Calu3 (cell line): ENCODE measurements at regions not wholly inside any gene's neighbourhood (a gene's known extent, or its start where the extent isn't known, plus 50 kb on each side); places are given as distances from the start of the nearest gene placed in this dataset.
A peak's percentile ranks its signal among the peaks of the same experiment; 100 is the strongest.

Experiments used
- BruUV-seq: library from RNA; stranded (reverse); fragments of 400-500 nt; replicated peaks from 2 replicates; lab custom pipeline; 2021; lab: Mats Ljungman, UMichigan
- CTCF ChIA-PET: fragments of 300-600 bp; sonication (Branson Sonifier 250); formaldehyde crosslinking; loops from one replicate; lab custom pipeline; 2022; ENCODE audit warnings: antibody characterized with exemption; lab: Charles Lee
- DNase-seq: peaks from one replicate; pipeline ENCODE4 v3.0.0; 2022
- H3K27ac Mint-ChIP-seq: one replicate; pipeline ENCODE4 v1.8.0; 2022; ENCODE audit warnings: mixed read lengths; ENCODE audit not compliant: unreplicated experiment
- H3K27me3 Mint-ChIP-seq: one replicate; pipeline ENCODE4 v1.8.0; 2022; ENCODE audit warnings: mixed read lengths; ENCODE audit not compliant: unreplicated experiment
- H3K36me3 Mint-ChIP-seq: one replicate; pipeline ENCODE4 v1.8.0; 2022; ENCODE audit warnings: mild to moderate bottlenecking, moderate library complexity, mixed read lengths; ENCODE audit not compliant: insufficient read depth, unreplicated experiment
- H3K4me1 Mint-ChIP-seq: one replicate; pipeline ENCODE4 v1.8.0; 2022; ENCODE audit warnings: mild to moderate bottlenecking, low read depth, mixed read lengths; ENCODE audit not compliant: unreplicated experiment
- H3K4me3 Mint-ChIP-seq: one replicate; pipeline ENCODE4 v1.8.0; 2022; ENCODE audit warnings: mild to moderate bottlenecking, low read depth, moderate library complexity, mixed read lengths; ENCODE audit not compliant: unreplicated experiment
- H3K9me3 Mint-ChIP-seq: one replicate; pipeline ENCODE4 v1.8.0; 2022; ENCODE audit warnings: low read depth, mixed read lengths; ENCODE audit not compliant: unreplicated experiment
- intact Hi-C: fragments of 100-400 bp; cut with micrococcal nuclease; formaldehyde crosslinking; loops from one replicate; pipeline ENCODE4 v1.10.0; 2022; ENCODE audit not compliant: unreplicated experiment
- TF ChIP-seq, protein P1 (sequence below): fragments of 200-600 bp; IDR thresholded peaks from one replicate; pipeline ENCODE4 v1.8.0; 2022; ENCODE audit warnings: antibody characterized with exemption; ENCODE audit not compliant: unreplicated experiment

- intact Hi-C loops = no loop called here
- TF ChIP-seq, protein P1, sequence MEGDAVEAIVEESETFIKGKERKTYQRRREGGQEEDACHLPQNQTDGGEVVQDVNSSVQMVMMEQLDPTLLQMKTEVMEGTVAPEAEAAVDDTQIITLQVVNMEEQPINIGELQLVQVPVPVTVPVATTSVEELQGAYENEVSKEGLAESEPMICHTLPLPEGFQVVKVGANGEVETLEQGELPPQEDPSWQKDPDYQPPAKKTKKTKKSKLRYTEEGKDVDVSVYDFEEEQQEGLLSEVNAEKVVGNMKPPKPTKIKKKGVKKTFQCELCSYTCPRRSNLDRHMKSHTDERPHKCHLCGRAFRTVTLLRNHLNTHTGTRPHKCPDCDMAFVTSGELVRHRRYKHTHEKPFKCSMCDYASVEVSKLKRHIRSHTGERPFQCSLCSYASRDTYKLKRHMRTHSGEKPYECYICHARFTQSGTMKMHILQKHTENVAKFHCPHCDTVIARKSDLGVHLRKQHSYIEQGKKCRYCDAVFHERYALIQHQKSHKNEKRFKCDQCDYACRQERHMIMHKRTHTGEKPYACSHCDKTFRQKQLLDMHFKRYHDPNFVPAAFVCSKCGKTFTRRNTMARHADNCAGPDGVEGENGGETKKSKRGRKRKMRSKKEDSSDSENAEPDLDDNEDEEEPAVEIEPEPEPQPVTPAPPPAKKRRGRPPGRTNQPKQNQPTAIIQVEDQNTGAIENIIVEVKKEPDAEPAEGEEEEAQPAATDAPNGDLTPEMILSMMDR = no peak
- CTCF ChIA-PET = no interaction called here
- H3K4me1 Mint-ChIP-seq = peaks cover 41% of the 10 kb centered on the region
- H3K27ac Mint-ChIP-seq = no peak overlapping the region
- no peaks in the 10 kb centered on the region for H3K27me3 Mint-ChIP-seq
- no peaks in the 10 kb centered on the region for H3K9me3 Mint-ChIP-seq
- no peaks in the 10 kb centered on the region for H3K36me3 Mint-ChIP-seq
- no peak overlapping the region for H3K4me3 Mint-ChIP-seq
- BruUV-seq = no TSS peak
- DNase-seq = no peak
These were observed 345.1 kb upstream of the NR3C2 start for GRCh38 chr4:148787285-148787684.

DNA sequence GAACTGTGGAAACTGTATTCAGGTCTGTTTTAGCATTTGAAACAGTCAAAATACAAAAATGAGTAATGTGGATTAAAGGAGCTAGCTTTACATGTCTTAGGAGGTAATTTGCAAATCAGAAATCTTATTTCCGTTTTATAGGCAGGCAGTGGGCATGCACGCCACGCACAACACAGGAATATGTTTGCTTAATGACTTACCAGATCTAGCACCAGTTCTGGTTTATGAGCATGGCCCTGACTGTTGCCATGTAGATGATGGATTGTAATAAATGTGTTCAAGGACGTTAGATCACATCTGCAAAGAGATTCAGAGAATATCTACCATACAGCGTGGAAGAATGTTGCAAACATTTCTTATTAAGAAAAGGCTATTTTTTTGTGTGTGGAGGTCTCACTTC lies 344.5 kb upstream of the NR3C2 start:
- no peak for DNase-seq
- Mint-ChIP-seq H3K27ac (no peak overlapping the region), H3K36me3 (no peaks in the 10 kb centered on the region), H3K4me3 (no peak overlapping the region), H3K27me3 (no peaks in the 10 kb centered on the region), H3K4me1 (peaks cover 46% of the 10 kb centered on the region), H3K9me3 (no peaks in the 10 kb centered on the region)
- intact Hi-C loops = no loop called here
- BruUV-seq = no TSS peak
- CTCF ChIA-PET = no interaction called here
- TF ChIP-seq, protein P1 = no peak

DNA sequence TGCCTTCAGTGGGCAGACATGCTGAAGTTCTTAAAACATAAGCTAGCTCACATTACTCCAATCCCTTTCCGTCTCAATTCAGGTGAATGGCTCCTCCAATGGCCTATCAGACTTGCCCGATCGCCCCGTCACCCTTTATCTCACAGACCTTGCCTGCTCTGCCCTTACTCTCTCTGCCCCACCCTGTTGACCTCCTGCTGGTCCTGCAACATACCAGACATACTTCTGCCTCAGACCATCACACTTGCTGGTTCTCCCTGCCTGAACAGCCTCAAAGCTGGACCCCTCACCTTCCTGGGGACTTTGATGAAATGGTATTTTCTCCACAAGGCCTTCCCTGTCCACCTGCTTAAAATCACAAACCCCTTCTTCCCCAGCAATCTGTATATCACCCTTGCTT lies 340.1 kb upstream of the NR3C2 start:
- Mint-ChIP-seq H3K36me3 (no peaks in the 10 kb centered on the region), H3K4me1 (peaks cover 21% of the 10 kb centered on the region), H3K27ac (no peak overlapping the region), H3K4me3 (no peak overlapping the region), H3K27me3 (no peaks in the 10 kb centered on the region), H3K9me3 (no peaks in the 10 kb centered on the region)
- TF ChIP-seq, protein P1 = no peak
- CTCF ChIA-PET = interaction anchor here (1.0 kb wide), 1 partner anchor 13 kb away, joined by 3 read pairs; no protein-coding TSS in a partner anchor
- intact Hi-C loops = no loop called here
- DNase-seq = peak; percentile 8
- no TSS peak for BruUV-seq

- Mint-ChIP-seq H3K4me3 (no peak overlapping the region), H3K4me1 (peaks cover 19% of the 10 kb centered on the region), H3K27ac (no peak overlapping the region), H3K27me3 (no peaks in the 10 kb centered on the region), H3K36me3 (no peaks in the 10 kb centered on the region), H3K9me3 (no peaks in the 10 kb centered on the region)
- no TSS peak for BruUV-seq
- DNase-seq = no peak
- CTCF ChIA-PET = no interaction called here
- TF ChIP-seq, protein P1 = no peak
- intact Hi-C loops = no loop called here
These were observed 338.3 kb upstream of the NR3C2 start for GRCh38 chr4:148780426-148781005.
